Stimulated activated CD4-positive, alpha-beta T cell treated with anti-CD3 and anti-CD28 coated beads, Interleukin-4, amount 100 ng/mL, for 4 hours (primary cell): ENCODE measurements at regions not wholly inside any gene's neighbourhood (a gene's known extent, or its start where the extent isn't known, plus 50 kb on each side); places are given as distances from the start of the nearest gene placed in this dataset.

ENCODE experiments used
- DNase-seq, 2 experiments: peaks; one replicate each; pipeline ENCODE4 v3.0.0-alpha.2; 2020

GRCh38 chr4:3832536-3833220 lies 66.5 kb downstream of the ADRA2C start:
- DNase-seq, result no peak

DNA sequence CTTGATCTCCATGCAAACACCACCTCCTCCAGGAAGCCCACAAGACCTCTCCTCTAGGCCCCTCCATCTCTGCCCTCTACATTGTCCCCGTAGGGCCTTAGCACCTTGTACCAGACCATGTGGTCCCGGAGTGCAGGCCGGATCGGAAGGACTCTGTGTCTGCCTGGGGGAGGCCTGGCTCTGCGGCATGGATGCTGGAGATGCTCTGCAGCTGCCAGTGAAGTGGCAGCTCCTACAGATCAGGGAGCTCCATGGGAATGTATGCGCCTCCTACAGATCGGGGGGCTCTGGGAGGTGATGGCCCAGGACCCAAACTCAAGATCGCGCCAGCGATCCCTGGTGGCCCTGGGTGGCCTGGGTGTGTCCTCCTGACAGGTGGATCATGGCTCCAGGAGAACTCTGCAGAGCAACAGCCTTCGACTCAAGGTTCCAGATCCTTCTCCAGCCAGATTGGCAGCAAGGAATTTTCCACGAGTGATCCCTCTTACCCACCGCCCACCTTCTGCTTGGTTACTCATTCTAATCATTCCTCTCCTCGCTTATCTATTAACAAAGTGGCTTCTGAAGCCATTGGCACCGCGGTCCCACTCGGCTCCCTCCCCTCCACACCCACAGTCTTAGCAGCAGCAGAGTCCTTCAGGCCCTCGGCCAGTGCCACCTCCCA lies 67.3 kb downstream of the ADRA2C start:
- DNase-seq, result no peak

GRCh38 chr4:3834186-3834662 lies 68.0 kb downstream of the ADRA2C start:
- no peak for DNase-seq

- no peak for DNase-seq
Measured at GRCh38 chr4:3834663-3835521, 68.7 kb downstream of the ADRA2C start.

DNA sequence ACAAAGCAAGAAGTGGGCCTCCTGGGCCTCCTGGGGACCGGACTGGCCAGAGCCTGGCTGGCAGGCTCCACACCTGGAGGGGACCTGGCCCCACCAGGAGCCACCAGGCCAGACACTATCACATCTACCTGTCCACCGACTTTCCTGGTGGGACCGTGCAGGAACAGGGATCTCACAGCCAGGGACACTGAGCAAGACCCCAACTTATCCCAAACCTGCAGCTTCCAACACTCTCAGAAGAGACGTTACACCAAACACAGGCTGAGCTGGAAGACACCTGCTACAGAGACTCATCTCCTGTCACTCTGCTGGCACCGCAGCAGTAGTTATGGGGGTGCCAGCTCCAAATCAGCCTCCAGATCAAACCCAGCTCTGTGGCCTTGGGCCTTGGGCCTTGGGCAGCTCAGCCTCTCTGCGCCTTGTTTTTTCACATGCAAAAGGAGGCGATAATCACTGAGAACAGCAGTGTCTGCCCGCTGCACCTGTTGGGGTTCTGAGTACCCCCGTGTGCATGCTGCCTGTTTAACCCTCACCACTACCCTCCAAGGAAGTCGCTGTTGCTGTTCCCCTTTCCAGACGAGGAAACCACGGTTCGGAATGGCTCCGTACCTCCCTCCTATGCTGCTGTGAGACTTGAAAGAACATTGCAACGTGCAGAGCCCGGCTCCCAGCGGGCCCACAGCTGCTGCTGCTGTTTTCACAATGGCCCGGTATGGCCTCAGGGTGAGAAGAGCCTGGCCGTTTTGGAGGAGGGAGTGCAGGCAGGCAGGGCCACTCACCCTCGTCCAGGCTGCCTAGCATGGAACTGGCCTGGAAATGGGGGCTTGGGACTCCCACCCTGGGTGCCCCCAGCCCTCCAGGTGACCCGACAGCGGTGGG lies 69.6 kb downstream of the ADRA2C start:
- no peak for DNase-seq

DNA sequence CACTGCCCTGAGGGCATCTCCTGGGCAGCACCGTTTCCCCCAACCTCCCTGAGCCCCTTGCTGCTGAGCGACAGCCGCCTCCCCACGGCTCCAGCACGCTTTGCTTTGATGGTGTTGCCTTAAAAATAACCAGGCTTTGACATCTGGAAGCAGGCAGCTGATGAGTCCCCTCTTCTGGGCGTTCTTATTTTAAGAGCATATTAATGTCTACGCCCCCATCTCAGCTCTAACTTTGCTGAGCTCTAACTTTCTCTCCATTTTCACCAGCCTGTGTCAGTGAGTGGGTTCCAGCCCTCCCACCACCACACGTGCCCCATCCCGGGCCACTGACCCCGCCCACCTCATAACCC lies 70.2 kb downstream of the ADRA2C start:
- DNase-seq, result no peak

- no peak for DNase-seq
Measured at GRCh38 chr4:3836756-3837601, 70.8 kb downstream of the ADRA2C start.

GRCh38 chr4:3838437-3839380 lies 72.5 kb downstream of the ADRA2C start:
- no peak for DNase-seq

DNA sequence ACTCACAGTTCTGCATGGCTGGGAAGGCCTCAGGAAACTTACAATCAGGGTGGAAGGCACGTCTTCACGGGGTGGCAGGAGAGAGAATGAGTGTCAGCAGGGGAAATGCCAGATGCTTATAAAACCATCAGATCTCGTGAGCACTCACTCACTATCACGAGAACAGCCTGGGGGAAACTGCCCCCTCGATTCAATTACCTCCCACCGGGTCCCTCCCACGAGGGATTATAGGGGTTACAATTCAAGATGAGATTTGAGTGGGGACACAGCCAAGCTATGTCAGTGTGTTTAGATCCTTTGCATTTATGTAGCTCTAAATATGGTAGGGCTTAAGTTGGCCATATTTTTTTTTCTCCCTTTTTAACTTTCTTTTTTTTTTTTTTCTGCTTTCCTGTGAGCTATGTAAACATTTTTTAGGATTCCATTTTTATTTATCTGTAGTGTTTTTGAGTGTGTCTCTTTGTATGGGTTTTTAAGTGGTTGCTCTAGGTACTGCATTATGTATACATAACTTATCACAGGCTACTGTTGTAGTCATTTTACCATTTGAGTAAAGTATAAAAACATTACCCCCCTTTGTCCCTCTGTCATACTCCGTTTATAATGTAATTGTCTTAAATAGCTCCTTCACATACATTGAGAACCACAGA lies 79.0 kb downstream of the ADRA2C start:
- no peak for DNase-seq

DNA sequence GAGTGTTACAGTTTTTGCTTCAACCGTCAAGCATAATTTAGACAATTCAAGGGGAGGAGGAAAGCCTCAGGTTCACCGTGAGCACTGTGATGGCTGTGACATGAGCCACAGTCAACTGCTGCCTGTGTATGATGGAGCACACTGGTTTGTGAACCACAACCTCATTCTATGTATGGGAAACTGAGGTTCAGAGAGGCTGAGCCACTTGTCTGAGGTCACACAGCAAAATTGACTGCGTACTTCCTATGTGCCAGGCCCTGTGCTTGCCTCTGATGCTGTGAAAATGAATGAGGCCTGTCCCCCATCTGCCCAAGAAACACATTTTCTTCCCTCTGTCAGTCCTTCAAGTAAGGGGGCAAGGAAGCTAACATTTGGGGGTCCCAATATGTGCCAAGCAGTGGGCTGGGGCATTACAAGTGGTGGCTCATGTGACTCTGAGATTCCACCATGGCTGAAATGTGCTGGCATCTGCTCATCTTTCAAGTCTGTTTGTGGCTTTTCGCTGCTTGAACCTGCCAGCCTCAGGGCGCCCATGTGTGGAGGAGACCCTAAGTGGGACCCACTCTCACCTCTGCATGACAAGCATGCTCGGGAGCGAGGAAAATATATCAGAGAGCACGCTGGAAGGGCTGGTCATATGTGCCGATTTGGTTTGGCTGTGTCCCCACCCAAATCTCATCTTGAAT lies 79.7 kb downstream of the ADRA2C start:
- no peak for DNase-seq

DNA sequence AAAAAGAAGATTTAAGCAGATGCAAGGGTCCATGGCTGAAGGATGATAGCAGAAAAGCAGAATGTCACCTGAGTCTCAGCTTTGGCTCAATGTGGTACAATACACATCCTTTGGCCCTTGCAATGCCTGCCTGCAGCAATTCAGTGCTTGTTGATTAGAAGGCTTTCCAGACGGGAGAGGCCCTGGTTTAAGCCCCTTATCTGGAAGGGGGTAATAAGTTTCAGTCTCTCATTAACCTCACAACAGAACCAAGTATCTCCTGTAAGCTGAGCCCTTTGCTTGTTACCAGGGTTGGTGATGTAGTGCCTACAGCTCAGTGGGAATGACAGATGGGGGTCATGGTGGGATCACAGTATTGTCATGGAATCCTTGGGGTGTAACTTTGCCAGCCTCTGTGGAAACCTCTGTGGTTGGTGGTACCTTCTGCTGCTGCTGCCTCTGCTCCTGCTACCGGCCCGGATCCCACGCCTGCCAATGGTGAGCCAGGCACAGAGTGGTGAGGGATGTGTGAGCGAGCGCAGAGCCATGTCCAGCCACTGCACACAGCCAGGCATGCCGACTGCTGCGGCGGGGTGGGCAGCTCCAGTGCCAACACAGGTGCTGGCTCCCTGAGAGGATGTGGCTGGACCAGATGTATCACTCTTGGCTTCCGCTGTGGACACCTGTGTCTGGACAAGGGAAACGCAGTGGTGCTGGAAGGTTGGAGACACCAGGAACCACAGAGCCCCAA lies 81.2 kb downstream of the ADRA2C start:
- no peak for DNase-seq

DNA sequence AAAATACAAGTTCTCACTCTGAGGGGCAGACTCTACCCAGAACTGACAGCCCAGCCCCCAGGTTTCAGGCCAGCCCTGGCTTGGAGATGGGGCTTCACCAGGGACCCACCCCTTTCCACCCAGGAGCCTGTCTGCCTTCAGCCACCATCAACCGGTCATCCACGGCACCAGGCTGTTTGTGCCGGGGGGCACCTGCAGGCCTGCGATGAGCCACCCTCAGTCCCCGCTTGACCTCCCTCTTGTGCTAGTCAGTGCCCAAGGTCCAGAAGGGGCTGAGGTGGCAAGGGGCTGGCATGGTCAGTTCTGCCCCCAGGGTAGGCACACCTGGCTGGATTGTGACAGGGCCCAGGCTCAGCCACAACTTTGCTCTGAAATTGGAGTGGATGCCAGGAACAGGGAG lies 82.1 kb downstream of the ADRA2C start:
- no peak for DNase-seq

- no peak for DNase-seq
Measured at GRCh38 chr4:3849140-3849539, 83.0 kb downstream of the ADRA2C start.

DNA sequence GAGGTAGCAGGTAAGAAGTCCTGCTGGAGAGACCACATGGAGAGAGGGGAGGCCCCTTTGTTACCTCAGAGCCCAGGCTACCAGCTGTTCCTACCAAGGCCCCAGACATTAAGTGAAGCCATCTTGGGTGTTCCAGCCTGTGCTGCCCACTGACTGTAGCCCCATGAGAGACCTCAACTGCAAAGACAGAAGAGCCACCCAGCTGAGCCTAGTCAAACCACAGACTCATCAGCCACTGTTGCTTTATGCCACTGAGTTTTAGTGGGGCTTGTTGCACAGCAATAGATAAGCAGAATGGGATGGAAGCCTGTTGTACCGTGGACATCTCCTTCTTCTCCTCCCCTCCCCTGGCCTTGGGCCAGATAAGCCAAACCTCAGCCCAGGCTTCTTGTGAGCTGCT lies 83.9 kb downstream of the ADRA2C start:
- no peak for DNase-seq

- no peak for DNase-seq
Measured at GRCh38 chr4:3851211-3851610, 85.0 kb downstream of the ADRA2C start.

GRCh38 chr4:3851881-3852280 lies 85.7 kb downstream of the ADRA2C start:
- no peak for DNase-seq

DNA sequence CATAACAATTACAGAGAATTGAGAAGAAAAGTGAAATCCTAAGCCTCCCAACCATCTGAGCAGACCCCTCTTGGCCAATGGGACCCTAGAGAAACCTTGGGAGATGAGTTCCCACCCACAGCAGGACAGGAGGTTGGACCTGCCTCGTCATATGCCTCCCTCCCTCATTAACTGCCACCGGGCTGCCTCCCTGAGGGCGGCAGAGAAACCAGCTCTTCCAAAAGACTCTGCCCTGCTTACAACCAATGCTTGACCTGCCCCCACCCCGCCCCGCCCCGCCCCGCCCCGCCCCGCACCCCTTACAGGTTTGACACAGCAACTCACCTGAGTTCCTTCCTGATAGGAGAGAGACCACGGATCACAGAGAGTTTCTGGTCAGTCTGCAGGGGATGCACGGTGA lies 86.1 kb downstream of the ADRA2C start:
- DNase-seq, result no peak

DNA sequence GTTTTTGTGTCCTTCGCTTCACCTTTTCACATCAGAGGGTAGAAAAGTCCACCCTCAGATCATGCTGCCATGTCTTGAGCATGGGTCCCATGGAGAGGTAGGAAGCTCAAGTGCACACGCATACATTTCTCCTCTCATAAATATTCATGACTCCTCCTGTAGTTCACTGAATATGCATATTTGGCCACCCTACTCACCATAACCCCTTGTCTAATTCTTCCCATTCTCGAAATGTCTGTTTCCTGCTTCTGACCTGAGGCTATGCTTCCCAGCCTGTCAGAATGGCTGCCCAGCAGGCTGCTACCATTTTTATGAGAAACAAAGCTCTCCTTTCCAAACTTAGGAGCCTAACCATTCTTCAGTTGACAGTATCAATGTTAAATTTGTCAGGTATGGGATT lies 86.5 kb downstream of the ADRA2C start:
- no peak for DNase-seq
